Keratinocyte (primary cell): ENCODE measurements at regions not wholly inside any gene's neighbourhood (a gene's known extent, or its start where the extent isn't known, plus 50 kb on each side); places are given as distances from the start of the nearest gene placed in this dataset.

ENCODE experiments used
- DNase-seq: peaks from one replicate; pipeline ENCODE4 v3.0.0-alpha.2; 2011; ENCODE audit warnings: low read depth, missing footprints, low spot score
- FAIRE-seq: peaks from 2 replicates; lab custom pipeline; 2011; peaks lifted over from hg19 to GRCh38; lab: Jason Lieb, UNC
- H2AFZ ChIP-seq: 2 replicates; pipeline ENCODE4 v1.6.0; 2012; ENCODE audit warnings: low read length, control low read depth, inconsistent platforms; ENCODE audit not compliant: control insufficient read depth
- H3K27ac ChIP-seq: 2 replicates; pipeline ENCODE4 v1.5.1; 2011; ENCODE audit warnings: low read length; ENCODE audit not compliant: control insufficient read depth, insufficient read depth
- H3K27me3 ChIP-seq: 3 replicates; pipeline ENCODE4 v1.6.0; 2011; ENCODE audit warnings: low read length; ENCODE audit not compliant: control insufficient read depth, insufficient read depth; ENCODE audit errors: extremely low read depth
- H3K36me3 ChIP-seq, 2 experiments: 2 replicates in 1 of 2; 3 replicates in 1 of 2; pipeline ENCODE4 v1.5.1; 2011; ENCODE audit warnings: low read length in 2 of 2, mild to moderate bottlenecking in 1 of 2; ENCODE audit not compliant: control insufficient read depth in 2 of 2, insufficient read depth in 2 of 2; ENCODE audit errors: extremely low read depth in 1 of 2
- H3K4me1 ChIP-seq: 3 replicates; pipeline ENCODE4 v1.5.1; 2011; ENCODE audit warnings: low read length; ENCODE audit not compliant: control insufficient read depth, insufficient read depth; ENCODE audit errors: extremely low read depth
- H3K4me2 ChIP-seq: 3 replicates; pipeline ENCODE4 v1.6.0; 2011; ENCODE audit warnings: low read depth, low read length; ENCODE audit not compliant: control insufficient read depth, insufficient read depth; ENCODE audit errors: extremely low read depth
- H3K4me3 ChIP-seq, 3 experiments: fragments of 200-600 bp in 1 of 3; sonication (generic) in 1 of 3; 2 replicates in 2 of 3; 3 replicates in 1 of 3; pipeline ENCODE4 v1.5.1; 2011 to 2016; ENCODE audit warnings: low read length in 3 of 3, mild to moderate bottlenecking in 3 of 3, control low read depth in 2 of 3, inconsistent platforms in 1 of 3, low read depth in 1 of 3, mixed read lengths in 1 of 3, mixed run types in 1 of 3, moderate library complexity in 1 of 3; ENCODE audit not compliant: control insufficient read depth in 2 of 3, insufficient read depth in 2 of 3; ENCODE audit errors: extremely low read depth in 1 of 3
- H3K79me2 ChIP-seq: 2 replicates; pipeline ENCODE4 v1.6.0; 2012; ENCODE audit warnings: low read length; ENCODE audit not compliant: control insufficient read depth, insufficient read depth
- H3K9ac ChIP-seq: 3 replicates; pipeline ENCODE4 v1.6.0; 2011; ENCODE audit warnings: low read length; ENCODE audit not compliant: control insufficient read depth, insufficient read depth; ENCODE audit errors: extremely low read depth
- H3K9me1 ChIP-seq: 3 replicates; pipeline ENCODE4 v1.6.0; 2011; ENCODE audit warnings: low read length; ENCODE audit not compliant: control insufficient read depth, insufficient read depth; ENCODE audit errors: extremely low read depth
- H3K9me3 ChIP-seq: 2 replicates; pipeline ENCODE4 v1.5.1; 2012; ENCODE audit warnings: low read depth, low read length; ENCODE audit not compliant: control insufficient read depth
- H4K20me1 ChIP-seq: 3 replicates; pipeline ENCODE4 v1.6.0; 2011; ENCODE audit warnings: low read length; ENCODE audit not compliant: control insufficient read depth, insufficient read depth; ENCODE audit errors: extremely low read depth
- EZH2 ChIP-seq: IDR thresholded peaks from one replicate; pipeline ENCODE4 v1.6.1; 2012; ENCODE audit warnings: inconsistent platforms, mild to moderate bottlenecking, low read length, moderate library complexity
- dilution Hi-C: fragments of 300-500 bp; cut with MboI; formaldehyde crosslinking; loops from one replicate; pipeline ENCODE4 v1.7.0; 2020; ENCODE audit warnings: low sequenced_read_pairs; ENCODE audit not compliant: extremely low pct_ligation_motif_present
- TF ChIP-seq, protein P1 (sequence below), 3 experiments: IDR thresholded peaks in 1 of 3; conservative IDR thresholded peaks in 1 of 3; optimal IDR thresholded peaks in 1 of 3; 2 replicates in 2 of 3; 3 replicates in 1 of 3; pipeline versions ENCODE3 to v1.5.1; 2011; ENCODE audit warnings: low read length in 3 of 3, mild to moderate bottlenecking in 3 of 3, moderate library complexity in 2 of 3, control low read depth in 1 of 3, inconsistent platforms in 1 of 3; ENCODE audit not compliant: insufficient read depth in 2 of 3; ENCODE audit errors: extremely low read depth in 1 of 3

DNA sequence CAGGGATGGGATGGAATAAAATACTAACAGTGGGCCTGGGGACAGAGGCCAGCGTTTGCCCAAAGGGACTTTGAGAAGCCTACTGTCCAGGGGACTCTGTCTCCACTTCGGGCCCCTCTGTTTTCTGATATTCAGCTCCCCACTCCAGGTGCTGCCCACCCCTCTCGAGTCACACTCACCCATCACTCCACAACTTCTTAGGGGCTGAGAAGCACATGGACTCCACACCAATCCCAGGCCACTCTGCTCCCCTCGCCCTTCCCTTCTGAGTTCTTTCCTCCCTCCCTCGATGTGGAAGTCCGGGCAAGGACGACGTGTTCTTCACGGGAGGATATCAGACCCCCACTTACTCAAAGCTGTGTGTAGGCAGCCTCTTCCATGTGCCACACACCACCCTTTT is 124.5 kb downstream of the BARX1 start:
- H3K4me1 ChIP-seq: no peaks in the 10 kb centered on the region
- H3K9ac ChIP-seq: no peak overlapping the region
- no peak for FAIRE-seq
- H3K27me3 ChIP-seq: peaks cover 14% of the 10 kb centered on the region
- H4K20me1 ChIP-seq: no peaks in the 10 kb centered on the region
- no peak overlapping the region for H3K27ac ChIP-seq
- no peak for DNase-seq
- no peak overlapping the region for H3K4me3 ChIP-seq
- no peaks in the 10 kb centered on the region for H3K9me1 ChIP-seq
- no peak overlapping the region for H3K4me2 ChIP-seq
- H3K9me3 ChIP-seq: no peaks in the 10 kb centered on the region
- H3K79me2 ChIP-seq: no peaks in the 10 kb centered on the region
- dilution Hi-C loops: no loop called here
- no peaks in the 10 kb centered on the region for H3K36me3 ChIP-seq
- H2AFZ ChIP-seq: no peak overlapping the region
- TF ChIP-seq EZH2: no peak
- TF ChIP-seq, protein P1, sequence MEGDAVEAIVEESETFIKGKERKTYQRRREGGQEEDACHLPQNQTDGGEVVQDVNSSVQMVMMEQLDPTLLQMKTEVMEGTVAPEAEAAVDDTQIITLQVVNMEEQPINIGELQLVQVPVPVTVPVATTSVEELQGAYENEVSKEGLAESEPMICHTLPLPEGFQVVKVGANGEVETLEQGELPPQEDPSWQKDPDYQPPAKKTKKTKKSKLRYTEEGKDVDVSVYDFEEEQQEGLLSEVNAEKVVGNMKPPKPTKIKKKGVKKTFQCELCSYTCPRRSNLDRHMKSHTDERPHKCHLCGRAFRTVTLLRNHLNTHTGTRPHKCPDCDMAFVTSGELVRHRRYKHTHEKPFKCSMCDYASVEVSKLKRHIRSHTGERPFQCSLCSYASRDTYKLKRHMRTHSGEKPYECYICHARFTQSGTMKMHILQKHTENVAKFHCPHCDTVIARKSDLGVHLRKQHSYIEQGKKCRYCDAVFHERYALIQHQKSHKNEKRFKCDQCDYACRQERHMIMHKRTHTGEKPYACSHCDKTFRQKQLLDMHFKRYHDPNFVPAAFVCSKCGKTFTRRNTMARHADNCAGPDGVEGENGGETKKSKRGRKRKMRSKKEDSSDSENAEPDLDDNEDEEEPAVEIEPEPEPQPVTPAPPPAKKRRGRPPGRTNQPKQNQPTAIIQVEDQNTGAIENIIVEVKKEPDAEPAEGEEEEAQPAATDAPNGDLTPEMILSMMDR (optimal IDR thresholded peaks at IDR 0.05 in 1 of 3, IDR thresholded peaks at IDR 0.05 in 1 of 3, conservative IDR thresholded peaks at IDR 0.05 in 1 of 3; ENCODE audit: extremely low read depth in 1 of 3, insufficient read depth in 2 of 3, low read length in 3 of 3): no peak

DNA sequence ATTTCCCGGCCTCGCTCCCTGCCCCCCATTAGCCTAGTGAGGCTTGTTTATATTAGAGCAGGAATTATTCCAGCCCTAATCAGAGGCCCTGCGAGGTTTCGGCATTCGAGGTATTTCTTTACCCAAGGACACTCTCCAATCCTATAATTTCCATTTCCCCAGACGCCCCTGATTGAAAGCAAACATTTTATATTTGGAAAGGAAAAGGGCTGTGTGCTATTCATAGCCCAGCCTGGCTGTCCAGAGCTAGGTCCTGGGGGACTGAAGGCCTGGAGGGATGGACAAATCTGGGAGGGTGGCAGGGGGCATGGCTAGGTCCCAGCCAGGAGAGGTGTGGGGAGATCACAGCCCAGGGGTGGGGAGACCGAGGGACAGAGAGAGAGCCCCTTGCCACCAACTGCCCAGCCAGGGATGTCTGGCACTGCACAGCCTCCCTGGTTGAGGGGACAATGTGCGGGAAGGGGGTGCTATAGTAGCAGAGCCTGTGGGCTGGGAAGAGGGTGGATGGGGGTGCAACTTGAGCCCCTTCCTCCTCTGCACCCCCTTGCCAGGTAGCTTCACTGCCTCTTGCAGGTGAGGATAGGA is 125.1 kb downstream of the BARX1 start:
- H3K27ac ChIP-seq: no peak overlapping the region
- no peak overlapping the region for H3K9ac ChIP-seq
- H3K9me3 ChIP-seq: no peaks in the 10 kb centered on the region
- H3K4me3 ChIP-seq: no peak overlapping the region
- DNase-seq (no peak), FAIRE-seq (no peak)
- dilution Hi-C loops: no loop called here
- no peaks in the 10 kb centered on the region for H4K20me1 ChIP-seq
- no peaks in the 10 kb centered on the region for H3K79me2 ChIP-seq
- no peaks in the 10 kb centered on the region for H3K9me1 ChIP-seq
- TF ChIP-seq, protein P1 (optimal IDR thresholded peaks at IDR 0.05 in 1 of 3, IDR thresholded peaks at IDR 0.05 in 1 of 3, conservative IDR thresholded peaks at IDR 0.05 in 1 of 3; ENCODE audit: extremely low read depth in 1 of 3, insufficient read depth in 2 of 3, low read length in 3 of 3): no peak
- no peak for TF ChIP-seq EZH2
- no peaks in the 10 kb centered on the region for H3K36me3 ChIP-seq
- peaks cover 14% of the 10 kb centered on the region for H3K27me3 ChIP-seq
- H3K4me1 ChIP-seq: no peaks in the 10 kb centered on the region
- H2AFZ ChIP-seq: no peak overlapping the region
- H3K4me2 ChIP-seq: no peak overlapping the region
